ENCODE measurements at regions not wholly inside any gene's neighbourhood (a gene's known extent, or its start where the extent isn't known, plus 50 kb on each side); places are given as distances from the start of the nearest gene placed in this dataset.
"Not testable (repeated sequence)": the region's sequence is repeated elsewhere in the genome, so short reads cannot be mapped to it uniquely, and the experiment has no call there.

GRCh38 chr2:132268284-132268976, 106.7 kb upstream of the ANKRD30BL start:
- peak; percentile 61 for TF ChIP-seq CTCF (IDR thresholded peaks at IDR 0.05; ENCODE audit: insufficient read depth, low read length, poor library complexity, severe bottlenecking)
- not testable (repeated sequence) for H3K4me3 ChIP-seq (replicated peaks; ENCODE audit: low read depth, low read length); H3K36me3 ChIP-seq (ENCODE audit: control insufficient read depth, insufficient read depth, low read length); DNase-seq (ENCODE audit: extremely low read depth, insufficient read length); H3K27me3 ChIP-seq (replicated peaks; ENCODE audit: control insufficient read depth, insufficient read depth, low read length)

GRCh38 chr2:132268977-132269523, 107.3 kb upstream of the ANKRD30BL start:
- DNase-seq (ENCODE audit: extremely low read depth, insufficient read length), result no peak
- H3K36me3 ChIP-seq (ENCODE audit: control insufficient read depth, insufficient read depth, low read length), result no peaks in the 10 kb centered on the region
- no peak overlapping the region for H3K4me3 ChIP-seq (replicated peaks; ENCODE audit: low read depth, low read length)
- no peaks in the 10 kb centered on the region for H3K27me3 ChIP-seq (replicated peaks; ENCODE audit: control insufficient read depth, insufficient read depth, low read length)
- no peak for TF ChIP-seq CTCF (IDR thresholded peaks at IDR 0.05; ENCODE audit: insufficient read depth, low read length, poor library complexity, severe bottlenecking)

DNA sequence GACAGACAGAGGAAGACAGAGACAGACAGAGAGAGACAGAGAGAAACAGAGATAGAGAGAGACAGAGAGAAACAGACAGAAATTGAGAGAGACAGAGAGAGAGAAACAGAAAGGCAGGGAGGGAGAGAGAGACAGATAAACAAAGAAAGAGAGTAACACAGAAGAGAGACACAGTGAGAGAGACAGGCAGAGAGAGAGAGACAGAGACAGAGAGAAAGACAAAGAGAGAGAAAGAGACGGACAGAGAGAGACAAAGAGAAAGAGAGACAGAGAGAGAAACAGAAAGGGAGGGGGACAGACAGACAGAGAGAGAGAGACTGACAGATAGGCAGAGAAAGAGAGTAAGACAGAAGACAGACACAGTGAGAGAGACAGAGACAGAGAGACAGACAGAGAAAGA, 108.5 kb upstream of the ANKRD30BL start:
- DNase-seq (ENCODE audit: extremely low read depth, insufficient read length), result no peak
- no peak overlapping the region for H3K4me3 ChIP-seq (replicated peaks; ENCODE audit: low read depth, low read length)
- H3K36me3 ChIP-seq (ENCODE audit: control insufficient read depth, insufficient read depth, low read length), result no peaks in the 10 kb centered on the region
- H3K27me3 ChIP-seq (replicated peaks; ENCODE audit: control insufficient read depth, insufficient read depth, low read length), result no peaks in the 10 kb centered on the region
- TF ChIP-seq CTCF (IDR thresholded peaks at IDR 0.05; ENCODE audit: insufficient read depth, low read length, poor library complexity, severe bottlenecking), result no peak

DNA sequence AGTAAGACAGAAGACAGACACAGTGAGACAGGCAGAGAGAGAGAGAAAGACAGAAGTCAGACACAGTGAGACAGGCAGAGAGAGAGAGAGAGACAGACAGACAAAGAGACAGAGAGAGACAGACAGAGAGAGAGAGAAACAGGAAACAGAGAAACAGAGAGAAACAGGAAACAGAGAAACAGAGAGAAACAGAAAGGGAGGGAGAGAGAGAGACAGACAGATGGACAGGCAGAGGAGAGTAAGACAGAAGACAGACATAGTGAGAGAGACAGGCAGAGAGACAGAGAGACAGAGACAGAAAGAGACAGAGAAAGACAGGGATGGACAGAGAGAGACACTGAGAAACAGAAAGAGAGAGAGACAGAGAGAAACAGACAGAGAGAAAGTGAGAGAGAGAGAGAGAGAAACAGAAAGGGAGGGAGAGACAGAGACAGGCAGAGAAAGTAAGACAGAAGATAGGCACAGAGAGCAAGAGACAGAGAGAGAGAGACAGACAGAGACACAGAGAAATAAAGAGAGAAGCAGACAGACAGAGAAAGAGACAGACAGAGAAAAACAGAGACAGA, 109.3 kb upstream of the ANKRD30BL start:
- H3K36me3 ChIP-seq (ENCODE audit: control insufficient read depth, insufficient read depth, low read length), result no peaks in the 10 kb centered on the region
- no peak for TF ChIP-seq CTCF (IDR thresholded peaks at IDR 0.05; ENCODE audit: insufficient read depth, low read length, poor library complexity, severe bottlenecking)
- no peak overlapping the region for H3K4me3 ChIP-seq (replicated peaks; ENCODE audit: low read depth, low read length)
- no peak for DNase-seq (ENCODE audit: extremely low read depth, insufficient read length)
- no peaks in the 10 kb centered on the region for H3K27me3 ChIP-seq (replicated peaks; ENCODE audit: control insufficient read depth, insufficient read depth, low read length)

GRCh38 chr2:132271794-132272193, 110.0 kb upstream of the ANKRD30BL start:
- H3K36me3 ChIP-seq (ENCODE audit: control insufficient read depth, insufficient read depth, low read length); H3K4me3 ChIP-seq (replicated peaks; ENCODE audit: low read depth, low read length); H3K27me3 ChIP-seq (replicated peaks; ENCODE audit: control insufficient read depth, insufficient read depth, low read length); DNase-seq (ENCODE audit: extremely low read depth, insufficient read length): not testable (repeated sequence)

- no peak for DNase-seq (ENCODE audit: extremely low read depth, insufficient read length)
- Histone ChIP-seq H3K4me3 (replicated peaks; ENCODE audit: low read depth, low read length) (no peak overlapping the region), H3K27me3 (replicated peaks; ENCODE audit: control insufficient read depth, insufficient read depth, low read length) (no peaks in the 10 kb centered on the region), H3K36me3 (ENCODE audit: control insufficient read depth, insufficient read depth, low read length) (no peaks in the 10 kb centered on the region)
- TF ChIP-seq CTCF (IDR thresholded peaks at IDR 0.05; ENCODE audit: insufficient read depth, low read length, poor library complexity, severe bottlenecking), result no peak
Observed at GRCh38 chr2:132272713-132273112, 111.0 kb upstream of the ANKRD30BL start.

DNA sequence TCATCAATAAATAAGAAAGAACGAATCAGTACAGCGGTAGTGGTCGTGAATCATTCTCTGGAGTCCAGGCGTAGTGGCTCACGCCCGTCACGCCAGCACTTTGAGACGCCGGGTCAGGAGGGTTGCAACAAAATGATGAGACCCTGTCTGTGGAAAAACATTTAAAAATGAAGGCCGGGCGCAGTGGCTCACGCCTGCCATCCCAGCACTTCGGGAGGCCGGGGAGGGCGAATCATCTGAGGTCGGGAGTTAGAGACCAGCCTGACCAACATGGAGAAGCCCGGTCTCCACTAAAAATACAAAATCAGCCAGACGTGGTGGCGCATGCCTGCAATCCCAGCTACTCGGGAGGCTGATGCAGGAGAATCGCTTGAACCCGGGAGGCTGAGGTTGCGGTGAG, 111.8 kb upstream of the ANKRD30BL start:
- not testable (repeated sequence) for H3K27me3 ChIP-seq (replicated peaks; ENCODE audit: control insufficient read depth, insufficient read depth, low read length); DNase-seq (ENCODE audit: extremely low read depth, insufficient read length); H3K36me3 ChIP-seq (ENCODE audit: control insufficient read depth, insufficient read depth, low read length); H3K4me3 ChIP-seq (replicated peaks; ENCODE audit: low read depth, low read length)
